Astrocyte of the hippocampus (primary cell): ENCODE measurements at regions not wholly inside any gene's neighbourhood (a gene's known extent, or its start where the extent isn't known, plus 50 kb on each side); places are given as distances from the start of the nearest gene placed in this dataset.
A peak's percentile ranks its signal among the peaks of the same experiment; 100 is the strongest.

Experiments
- DNase-seq: peaks from one replicate; pipeline ENCODE4 v3.0.0; 2011; ENCODE audit warnings: low read depth, low spot score

DNA sequence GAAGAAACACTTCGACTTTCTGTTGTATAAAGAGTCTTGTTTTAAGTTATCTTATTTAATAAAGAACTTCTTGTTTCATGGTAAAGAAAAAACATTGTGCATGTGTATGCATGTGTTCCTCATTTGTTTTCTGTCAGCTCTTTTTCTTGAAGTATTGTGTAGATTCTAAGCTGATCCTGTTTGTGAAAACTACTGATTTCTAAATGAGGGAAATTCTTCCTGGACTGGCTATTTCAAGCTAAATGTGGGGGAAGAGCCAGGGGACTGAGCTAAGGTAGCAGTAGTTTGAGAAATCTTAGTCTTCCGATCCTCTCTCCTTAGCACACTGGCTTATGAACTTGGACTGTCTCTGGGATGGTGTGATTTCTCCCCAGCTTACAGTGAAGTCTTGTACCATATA is 56.4 kb upstream of the RBMS1 start:
- no peak for DNase-seq

DNA sequence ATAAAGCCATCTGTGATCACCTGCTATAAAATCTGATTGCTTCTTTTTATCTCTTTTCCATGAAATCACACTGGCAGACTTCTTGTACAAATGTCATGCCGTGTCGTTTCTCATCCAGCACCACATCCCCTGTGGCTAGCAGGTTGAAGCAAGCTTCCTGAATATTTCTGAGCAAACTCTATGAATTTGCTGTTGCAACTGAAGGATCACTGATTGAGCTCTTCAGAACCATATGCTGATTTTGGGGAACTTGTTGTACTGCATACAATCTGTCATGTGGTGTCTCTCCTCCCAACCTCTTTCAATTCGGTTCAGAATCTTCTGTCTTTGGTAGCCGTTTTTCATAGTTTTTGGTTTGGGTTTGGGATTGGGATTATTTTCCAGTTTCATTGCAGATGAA is 57.7 kb upstream of the RBMS1 start:
- no peak for DNase-seq

GRCh38 chr2:160555420-160556071 is 61.9 kb upstream of the RBMS1 start:
- no peak for DNase-seq

GRCh38 chr2:160557903-160558302 is 64.3 kb upstream of the RBMS1 start:
- DNase-seq = no peak

GRCh38 chr2:160558531-160558930 is 64.9 kb upstream of the RBMS1 start:
- DNase-seq = no peak

DNA sequence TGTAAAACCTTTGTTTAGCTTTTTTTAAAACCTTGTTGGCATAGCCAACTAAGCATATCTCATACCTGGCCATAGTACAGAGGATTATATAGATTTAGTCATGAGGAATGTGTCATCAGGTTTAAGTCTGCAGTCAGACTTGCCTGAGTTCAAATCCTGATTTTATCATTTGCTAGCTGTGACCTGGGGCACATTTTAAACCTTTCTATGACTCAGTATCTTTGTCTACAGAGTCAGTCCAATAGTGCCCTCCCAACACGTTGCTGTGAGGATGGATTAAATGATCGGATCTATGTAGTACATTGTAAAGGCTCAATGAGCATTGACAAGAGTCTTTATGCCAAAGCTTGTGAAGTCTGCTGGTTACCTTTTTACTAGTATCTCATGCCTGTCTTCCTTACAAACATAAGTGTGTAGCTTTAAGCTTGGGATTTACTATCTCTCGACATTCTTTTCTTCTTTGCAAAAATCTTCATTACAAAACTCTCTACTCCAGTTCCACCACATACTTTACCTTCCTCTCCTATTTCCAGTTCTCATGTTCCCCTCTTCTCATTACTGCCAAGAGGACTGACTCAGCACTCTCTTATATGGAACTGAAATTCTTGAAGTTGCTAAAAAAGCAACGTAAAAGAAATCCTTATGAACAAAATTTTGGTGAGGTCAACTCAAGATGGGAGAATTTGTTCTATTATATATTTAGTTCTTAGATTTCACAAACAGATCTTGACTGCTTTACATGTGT is 68.1 kb upstream of the RBMS1 start:
- peak; percentile 48 for DNase-seq

DNA sequence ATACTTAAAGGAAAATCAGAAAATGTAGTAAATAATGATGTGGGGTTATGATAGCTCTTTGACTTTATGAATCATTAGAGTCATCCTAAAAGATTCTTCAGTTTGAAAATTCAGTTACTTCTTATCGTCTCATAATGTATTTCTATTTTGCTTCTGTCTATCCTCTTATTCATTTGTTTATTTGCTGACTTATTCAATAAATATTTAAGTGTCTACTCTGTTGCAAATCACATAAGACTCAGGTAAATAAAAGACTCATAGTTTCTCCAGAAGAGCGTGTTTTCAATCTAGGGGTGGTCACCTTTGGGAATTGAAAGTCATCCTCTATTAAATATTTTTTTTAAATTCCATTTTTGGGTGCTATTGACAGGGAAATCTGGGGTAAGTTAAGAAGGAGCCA is 69.1 kb upstream of the RBMS1 start:
- DNase-seq = no peak

- no peak for DNase-seq
Observed at GRCh38 chr2:160564591-160564990, 71.0 kb upstream of the RBMS1 start.

- DNase-seq = no peak
Observed at GRCh38 chr2:160565099-160565845, 71.7 kb upstream of the RBMS1 start.

DNA sequence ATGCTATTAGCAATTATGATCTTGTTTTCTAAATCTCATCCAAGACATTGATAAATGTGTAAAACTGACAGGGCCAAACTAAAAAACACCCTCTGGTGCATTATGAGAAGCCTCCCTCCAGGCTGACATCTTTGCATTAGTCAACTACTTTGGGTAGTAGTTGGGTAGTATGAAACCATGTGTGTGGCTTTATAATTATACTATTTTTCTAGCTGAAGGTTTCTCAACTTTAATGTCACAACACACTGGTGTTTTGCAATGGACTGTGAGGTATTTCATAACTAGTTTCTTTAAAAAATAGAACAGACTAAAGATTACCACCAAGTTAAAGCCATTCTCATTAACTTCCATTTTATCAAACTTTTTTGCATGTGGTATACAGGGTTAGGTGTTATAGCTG is 73.1 kb upstream of the RBMS1 start:
- no peak for DNase-seq

DNA sequence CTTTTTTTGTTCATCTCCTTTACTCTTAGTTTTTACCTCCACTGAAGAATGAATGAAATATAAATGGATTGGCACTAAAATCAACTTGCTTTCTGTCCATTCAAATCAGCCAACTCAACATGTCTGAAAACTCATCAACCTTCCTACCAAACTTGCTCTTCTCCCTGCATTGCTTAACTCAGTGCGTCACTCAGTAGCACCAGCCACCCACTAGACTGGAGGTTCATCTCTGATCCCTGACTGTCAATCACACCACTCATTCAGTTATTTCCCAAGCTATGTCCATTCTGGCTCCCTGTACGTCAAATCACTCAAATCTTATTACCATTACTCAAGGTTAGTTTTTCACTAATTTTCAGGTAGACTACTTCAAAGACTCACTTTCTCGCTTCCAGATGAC is 75.2 kb upstream of the RBMS1 start:
- DNase-seq = no peak

- no peak for DNase-seq
Observed at GRCh38 chr2:160570376-160570775, 76.8 kb upstream of the RBMS1 start.

GRCh38 chr2:160574468-160575140 is 81.0 kb upstream of the RBMS1 start:
- peak; percentile 71 for DNase-seq

GRCh38 chr2:160575368-160575767 is 81.8 kb upstream of the RBMS1 start:
- no peak for DNase-seq

DNA sequence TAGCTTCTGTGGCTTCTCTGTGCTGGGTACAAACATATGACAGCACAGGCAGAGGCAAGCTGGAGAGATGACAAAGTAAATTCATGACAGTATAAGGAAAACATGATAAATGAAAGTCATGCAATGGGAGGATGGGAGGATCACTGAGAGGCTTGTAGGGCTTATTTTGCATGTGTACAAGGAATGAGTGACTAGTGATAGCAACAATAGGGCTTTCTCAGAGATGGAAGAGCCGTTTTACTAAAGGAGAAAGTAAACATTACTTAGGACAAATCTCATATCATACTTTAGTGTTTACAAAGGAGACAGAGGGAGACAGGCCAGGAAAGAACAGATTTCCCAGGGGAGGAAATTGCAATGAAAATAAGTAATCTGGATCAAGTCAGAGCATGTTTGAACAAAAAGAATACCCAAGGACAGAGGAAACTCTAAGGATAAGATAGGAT is 82.5 kb upstream of the RBMS1 start:
- no peak for DNase-seq

GRCh38 chr2:160577081-160577480 is 83.5 kb upstream of the RBMS1 start:
- peak; percentile 26 for DNase-seq

GRCh38 chr2:160581035-160581434 is 87.4 kb upstream of the RBMS1 start:
- DNase-seq = no peak

DNA sequence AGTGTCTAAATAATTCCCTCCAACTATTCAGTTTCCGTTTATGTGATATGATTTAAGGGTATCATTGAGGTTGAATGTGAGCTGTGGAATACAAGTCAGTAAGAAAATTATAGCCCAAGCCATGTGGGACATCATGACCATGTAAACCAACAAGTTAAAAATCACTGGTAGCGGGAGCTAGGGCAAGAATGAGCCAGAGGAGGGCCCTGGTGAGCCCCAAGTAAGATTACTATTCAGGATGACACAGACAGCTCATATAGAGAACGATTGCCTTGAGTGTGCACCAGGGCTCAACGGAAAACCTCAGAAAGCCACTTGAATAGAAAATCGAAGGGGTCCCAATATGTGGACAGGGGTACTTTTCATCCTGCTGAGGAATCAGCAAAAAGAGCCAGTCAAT is 87.8 kb upstream of the RBMS1 start:
- no peak for DNase-seq

DNA sequence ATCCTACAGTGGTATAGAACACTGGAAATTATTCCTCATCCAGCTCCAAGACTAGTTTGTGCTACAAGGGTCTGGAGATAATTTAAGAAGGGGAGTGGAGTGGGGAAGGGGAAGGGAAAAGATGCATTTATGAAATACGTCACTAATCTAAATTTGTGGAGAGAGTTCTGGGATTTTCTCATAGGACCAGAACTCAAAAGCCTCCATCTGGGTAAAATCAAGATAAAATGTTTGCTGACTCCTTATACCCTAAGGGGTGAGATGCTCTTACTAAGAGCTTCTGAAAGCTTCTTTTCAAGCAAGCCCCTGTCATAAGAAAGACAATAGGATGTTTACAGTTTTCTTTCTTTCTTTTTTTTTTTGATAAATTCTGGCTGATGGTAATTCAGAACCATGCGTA is 88.5 kb upstream of the RBMS1 start:
- DNase-seq = no peak

- DNase-seq = peak; percentile 85
Observed at GRCh38 chr2:160582490-160583145, 89.0 kb upstream of the RBMS1 start.

GRCh38 chr2:160583146-160583535 is 89.5 kb upstream of the RBMS1 start:
- peak; percentile 67 for DNase-seq
